ENCODE measurements at regions not wholly inside any gene's neighbourhood (a gene's known extent, or its start where the extent isn't known, plus 50 kb on each side); places are given as distances from the start of the nearest gene placed in this dataset.

- DNase-seq (ENCODE audit: low read depth, low spot score): no peak
Observed at GRCh38 chr2:192593561-192593960, 398.8 kb upstream of the TMEFF2 start.

DNA sequence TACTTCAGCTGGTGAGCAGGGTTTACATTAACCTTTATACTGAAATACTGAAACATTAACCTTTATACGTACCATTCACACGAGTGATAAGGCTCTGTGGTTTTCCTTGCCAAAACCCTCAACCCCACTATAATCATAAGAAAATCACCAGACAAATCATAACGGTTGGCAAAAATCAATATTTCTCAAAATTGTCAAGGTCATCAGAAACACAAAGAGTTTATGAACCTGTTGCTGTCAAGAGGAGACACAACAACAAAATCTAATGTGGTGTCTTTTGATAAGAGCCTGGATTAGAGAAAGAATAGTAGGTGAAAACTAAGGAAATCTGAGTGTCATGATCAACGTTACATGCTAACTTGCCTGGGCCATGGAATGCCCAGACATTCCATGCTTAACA is 396.9 kb upstream of the TMEFF2 start:
- Histone ChIP-seq H3K4me1 (ENCODE audit: control insufficient read depth, extremely low read depth, insufficient read depth, low read length) (no peaks in the 10 kb centered on the region), H3K9me1 (replicated peaks; ENCODE audit: control insufficient read depth, extremely low read depth, insufficient read depth, low read length) (no peaks in the 10 kb centered on the region), H2AFZ (ENCODE audit: low read depth, low read length) (no peak overlapping the region), H3K36me3 (ENCODE audit: control insufficient read depth in 2 of 2, extremely low read depth in 1 of 2, insufficient read depth in 2 of 2, low read length in 2 of 2) (no peaks in the 10 kb centered on the region), H3K9ac (replicated peaks; ENCODE audit: extremely low read depth, insufficient read depth, low read length) (no peak overlapping the region), H3K27ac (ENCODE audit: insufficient read depth, low read depth, low read length) (no peak overlapping the region), H4K20me1 (replicated peaks; ENCODE audit: control insufficient read depth, extremely low read depth, insufficient read depth, low read length) (no peaks in the 10 kb centered on the region), H3K4me3 (replicated peaks in 1 of 3; ENCODE audit: insufficient read depth in 1 of 3, low read depth in 1 of 3, low read length in 3 of 3) (no peak overlapping the region), H3K27me3 (ENCODE audit: control insufficient read depth in 2 of 2, insufficient read depth in 2 of 2, low read length in 2 of 2) (no peaks in the 10 kb centered on the region), H3K4me2 (ENCODE audit: insufficient read depth, low read length) (no peak overlapping the region), H3K79me2 (ENCODE audit: control insufficient read depth, insufficient read depth, low read length) (no peaks in the 10 kb centered on the region), H3K9me3 (replicated peaks; ENCODE audit: control insufficient read depth, insufficient read depth, low read length) (no peaks in the 10 kb centered on the region)
- FAIRE-seq: no peak
- intact Hi-C loops (cut with micrococcal nuclease): no loop called here
- POLR2A ChIA-PET: no interaction called here
- no TSS peak for BruUV-seq (replicated peaks)
- TF ChIP-seq GATA2 (IDR thresholded peaks at IDR 0.05; ENCODE audit: insufficient read depth, insufficient read length, low read depth, low read length) (no peak), FOS (IDR thresholded peaks at IDR 0.05; ENCODE audit: borderline replicate concordance, insufficient read depth, low read length) (no peak), JUN (IDR thresholded peaks at IDR 0.05; ENCODE audit: borderline replicate concordance, insufficient read depth, insufficient read length, low read depth) (no peak), EZH2 (IDR thresholded peaks at IDR 0.05; ENCODE audit: borderline replicate concordance, low read depth, low read length, severe bottlenecking) (no peak), POLR2AphosphoS5 (IDR thresholded peaks at IDR 0.05; ENCODE audit: insufficient read depth, low read depth, low read length) (no peak), POLR2A (IDR thresholded peaks at IDR 0.05; ENCODE audit: low read depth, low read length) (no peak), MYC (IDR thresholded peaks at IDR 0.05; ENCODE audit: low read depth, low read length) (no peak)
- TF ChIP-seq, protein P1, sequence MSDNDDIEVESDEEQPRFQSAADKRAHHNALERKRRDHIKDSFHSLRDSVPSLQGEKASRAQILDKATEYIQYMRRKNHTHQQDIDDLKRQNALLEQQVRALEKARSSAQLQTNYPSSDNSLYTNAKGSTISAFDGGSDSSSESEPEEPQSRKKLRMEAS (IDR thresholded peaks at IDR 0.05; ENCODE audit: insufficient read depth, insufficient read length): no peak
- TF ChIP-seq, protein P2, sequence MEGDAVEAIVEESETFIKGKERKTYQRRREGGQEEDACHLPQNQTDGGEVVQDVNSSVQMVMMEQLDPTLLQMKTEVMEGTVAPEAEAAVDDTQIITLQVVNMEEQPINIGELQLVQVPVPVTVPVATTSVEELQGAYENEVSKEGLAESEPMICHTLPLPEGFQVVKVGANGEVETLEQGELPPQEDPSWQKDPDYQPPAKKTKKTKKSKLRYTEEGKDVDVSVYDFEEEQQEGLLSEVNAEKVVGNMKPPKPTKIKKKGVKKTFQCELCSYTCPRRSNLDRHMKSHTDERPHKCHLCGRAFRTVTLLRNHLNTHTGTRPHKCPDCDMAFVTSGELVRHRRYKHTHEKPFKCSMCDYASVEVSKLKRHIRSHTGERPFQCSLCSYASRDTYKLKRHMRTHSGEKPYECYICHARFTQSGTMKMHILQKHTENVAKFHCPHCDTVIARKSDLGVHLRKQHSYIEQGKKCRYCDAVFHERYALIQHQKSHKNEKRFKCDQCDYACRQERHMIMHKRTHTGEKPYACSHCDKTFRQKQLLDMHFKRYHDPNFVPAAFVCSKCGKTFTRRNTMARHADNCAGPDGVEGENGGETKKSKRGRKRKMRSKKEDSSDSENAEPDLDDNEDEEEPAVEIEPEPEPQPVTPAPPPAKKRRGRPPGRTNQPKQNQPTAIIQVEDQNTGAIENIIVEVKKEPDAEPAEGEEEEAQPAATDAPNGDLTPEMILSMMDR (IDR thresholded peaks at IDR 0.05; ENCODE audit: extremely low read depth in 1 of 2, insufficient read depth in 1 of 2, low read depth in 1 of 2, low read length in 2 of 2): no peak
- DNase-seq (ENCODE audit: low read depth, low spot score): no peak
- dilution Hi-C loops (cut with MboI; ENCODE audit: extremely low pct_ligation_motif_present, low sequenced_read_pairs): no loop called here
- CTCF ChIA-PET: no interaction called here

More at GRCh38 chr2:192593561-192593960, 398.8 kb upstream of the TMEFF2 start:
- dilution Hi-C loops (cut with MboI; ENCODE audit: extremely low pct_ligation_motif_present, low sequenced_read_pairs) (no loop called here), intact Hi-C loops (cut with micrococcal nuclease) (no loop called here)
- no peak for FAIRE-seq
- Histone ChIP-seq H3K4me2 (ENCODE audit: insufficient read depth, low read length) (no peak overlapping the region), H3K4me1 (ENCODE audit: control insufficient read depth, extremely low read depth, insufficient read depth, low read length) (no peaks in the 10 kb centered on the region), H3K27me3 (ENCODE audit: control insufficient read depth in 2 of 2, insufficient read depth in 2 of 2, low read length in 2 of 2) (no peaks in the 10 kb centered on the region), H2AFZ (ENCODE audit: low read depth, low read length) (no peak overlapping the region), H3K9ac (replicated peaks; ENCODE audit: extremely low read depth, insufficient read depth, low read length) (no peak overlapping the region), H3K4me3 (replicated peaks in 1 of 3; ENCODE audit: insufficient read depth in 1 of 3, low read depth in 1 of 3, low read length in 3 of 3) (no peak overlapping the region), H4K20me1 (replicated peaks; ENCODE audit: control insufficient read depth, extremely low read depth, insufficient read depth, low read length) (no peaks in the 10 kb centered on the region), H3K27ac (ENCODE audit: insufficient read depth, low read depth, low read length) (no peak overlapping the region), H3K36me3 (ENCODE audit: control insufficient read depth in 2 of 2, extremely low read depth in 1 of 2, insufficient read depth in 2 of 2, low read length in 2 of 2) (no peaks in the 10 kb centered on the region), H3K79me2 (ENCODE audit: control insufficient read depth, insufficient read depth, low read length) (no peaks in the 10 kb centered on the region), H3K9me3 (replicated peaks; ENCODE audit: control insufficient read depth, insufficient read depth, low read length) (no peaks in the 10 kb centered on the region), H3K9me1 (replicated peaks; ENCODE audit: control insufficient read depth, extremely low read depth, insufficient read depth, low read length) (no peaks in the 10 kb centered on the region)
- CTCF ChIA-PET: no interaction called here
- POLR2A ChIA-PET: no interaction called here
- TF ChIP-seq POLR2A (IDR thresholded peaks at IDR 0.05; ENCODE audit: low read depth, low read length): no peak
- TF ChIP-seq, protein P2 (IDR thresholded peaks at IDR 0.05; ENCODE audit: extremely low read depth in 1 of 2, insufficient read depth in 1 of 2, low read depth in 1 of 2, low read length in 2 of 2): no peak
- no peak for TF ChIP-seq GATA2 (IDR thresholded peaks at IDR 0.05; ENCODE audit: insufficient read depth, insufficient read length, low read depth, low read length)
- TF ChIP-seq FOS (IDR thresholded peaks at IDR 0.05; ENCODE audit: borderline replicate concordance, insufficient read depth, low read length): no peak
- no peak for TF ChIP-seq MYC (IDR thresholded peaks at IDR 0.05; ENCODE audit: low read depth, low read length)
- BruUV-seq (replicated peaks): no TSS peak

Measured in endothelial cell of umbilical vein (primary cell).